ENCODE measurements at regions not wholly inside any gene's neighbourhood (a gene's known extent, or its start where the extent isn't known, plus 50 kb on each side); places are given as distances from the start of the nearest gene placed in this dataset.

GRCh38 chr18:14941256-14941655, 193.3 kb downstream of the ANKRD30B start:
- Histone ChIP-seq H3K9me1 (ENCODE audit: insufficient read depth, low read length) (no peaks in the 10 kb centered on the region), H3K27ac (ENCODE audit: insufficient read depth, low read length) (no peak overlapping the region), H4K91ac (ENCODE audit: insufficient read depth, low read depth, low read length) (no peak overlapping the region), H3K23ac (ENCODE audit: low read depth, low read length) (no peak overlapping the region), H3K9ac (ENCODE audit: low read depth, low read length) (no peak overlapping the region), H3K79me1 (ENCODE audit: low read depth in 1 of 2, low read length in 2 of 2) (no peaks in the 10 kb centered on the region), H3K4me2 (ENCODE audit: low read depth, low read length) (no peak overlapping the region), H2AK5ac (ENCODE audit: low read depth, low read length) (no peak overlapping the region), H2BK20ac (ENCODE audit: low read depth, low read length) (no peak overlapping the region), H4K8ac (ENCODE audit: low read depth in 2 of 2, low read length in 2 of 2) (no peak overlapping the region), H4K20me1 (ENCODE audit: insufficient read depth, low read length) (no peaks in the 10 kb centered on the region), H3K14ac (replicated peaks; ENCODE audit: low read depth, low read length) (no peak overlapping the region), H3K56ac (ENCODE audit: extremely low read depth, insufficient read depth, low read length) (no peak overlapping the region), H3K27me3 (ENCODE audit: control insufficient read depth, insufficient read depth, low read length) (no peaks in the 10 kb centered on the region), H2AFZ (replicated peaks; ENCODE audit: low read length, poor library complexity) (no peak overlapping the region), H2BK5ac (ENCODE audit: low read depth, low read length, poor library complexity, severe bottlenecking) (no peak overlapping the region), H3K18ac (ENCODE audit: low read depth, low read length) (no peak overlapping the region), H2AK9ac (replicated peaks; ENCODE audit: low read depth, low read length, poor library complexity) (no peak overlapping the region), H2BK120ac (ENCODE audit: low read depth, low read length) (no peak overlapping the region), H3K4me1 (ENCODE audit: control insufficient read depth, insufficient read depth, low read length) (no peaks in the 10 kb centered on the region), H4K5ac (ENCODE audit: low read depth, low read length) (no peak overlapping the region), H3K4me3 (ENCODE audit: insufficient read depth, low read depth, low read length) (no peak overlapping the region), H3K9me3 (ENCODE audit: control insufficient read depth, insufficient read depth, low read length) (peaks cover 33% of the 10 kb centered on the region), H3K36me3 (ENCODE audit: control insufficient read depth, insufficient read depth, low read length) (no peaks in the 10 kb centered on the region), H2BK15ac (ENCODE audit: low read depth, low read length) (no peak overlapping the region), H3K4ac (ENCODE audit: low read depth, low read length) (no peak overlapping the region)
- ChIA-PET CTCF (no interaction called here), POLR2A (ENCODE audit: unreplicated experiment) (no interaction called here)
- dilution Hi-C loops (cut with HindIII; ENCODE audit: low sequenced_read_pairs, unreplicated experiment) (no loop called here), intact Hi-C loops (cut with micrococcal nuclease) (no loop called here), in situ Hi-C loops (cut with MboI; ENCODE audit: low sequenced_read_pairs) (no loop called here)
- BruUV-seq (replicated peaks) = no TSS peak
- DNase-seq (no peak), ATAC-seq (ENCODE audit: low read depth) (no peak)
- no peak for TF ChIP-seq CTCF (conservative IDR thresholded peaks at IDR 0.05; ENCODE audit: low read depth, low read length)
- TF ChIP-seq RAD21 (IDR thresholded peaks at IDR 0.05; ENCODE audit: low read length) = no peak
- TF ChIP-seq POLR2A (IDR thresholded peaks at IDR 0.05; ENCODE audit: low read depth, low read length) = no peak
- no peak for TF ChIP-seq MAZ (IDR thresholded peaks at IDR 0.05; ENCODE audit: borderline replicate concordance, low read depth, low read length)
- TF ChIP-seq MAFK (IDR thresholded peaks at IDR 0.05; ENCODE audit: low read depth, low read length) = no peak
- TF ChIP-seq CHD1 (IDR thresholded peaks at IDR 0.05; ENCODE audit: low read depth, low read length) = no peak
- no peak for TF ChIP-seq USF2 (IDR thresholded peaks at IDR 0.05; ENCODE audit: low read depth, low read length)
- TF ChIP-seq NFE2L2 (IDR thresholded peaks at IDR 0.05; ENCODE audit: low read depth, low read length) = no peak
- TF ChIP-seq ELK1 (IDR thresholded peaks at IDR 0.05; ENCODE audit: borderline replicate concordance, low read depth, low read length) = no peak
- no peak for TF ChIP-seq FOS (IDR thresholded peaks at IDR 0.05; ENCODE audit: low read depth, low read length)
- TF ChIP-seq CEBPB (IDR thresholded peaks at IDR 0.05; ENCODE audit: low read depth, low read length) = no peak
- TF ChIP-seq RCOR1 (IDR thresholded peaks at IDR 0.05; ENCODE audit: insufficient replicate concordance, low read length) = no peak
- TF ChIP-seq MXI1 (IDR thresholded peaks at IDR 0.05; ENCODE audit: borderline replicate concordance, low read depth, low read length) = no peak
- TF ChIP-seq RFX5 (IDR thresholded peaks at IDR 0.05; ENCODE audit: low read depth, low read length) = no peak
- TF ChIP-seq SMC3 (IDR thresholded peaks at IDR 0.05; ENCODE audit: low read depth, low read length) = no peak
- TF ChIP-seq BHLHE40 (IDR thresholded peaks at IDR 0.05; ENCODE audit: low read depth, low read length) = no peak
- no CpG with 5 or more reads among the region's 5 CpGs for WGBS, 2 experiments (ENCODE audit: extremely low coverage in 2 of 2, insufficient read length in 1 of 2)
